ENCODE measurements at regions not wholly inside any gene's neighbourhood (a gene's known extent, or its start where the extent isn't known, plus 50 kb on each side); places are given as distances from the start of the nearest gene placed in this dataset.
"Not testable (repeated sequence)": the region's sequence is repeated elsewhere in the genome, so short reads cannot be mapped to it uniquely, and the experiment has no call there.

DNA sequence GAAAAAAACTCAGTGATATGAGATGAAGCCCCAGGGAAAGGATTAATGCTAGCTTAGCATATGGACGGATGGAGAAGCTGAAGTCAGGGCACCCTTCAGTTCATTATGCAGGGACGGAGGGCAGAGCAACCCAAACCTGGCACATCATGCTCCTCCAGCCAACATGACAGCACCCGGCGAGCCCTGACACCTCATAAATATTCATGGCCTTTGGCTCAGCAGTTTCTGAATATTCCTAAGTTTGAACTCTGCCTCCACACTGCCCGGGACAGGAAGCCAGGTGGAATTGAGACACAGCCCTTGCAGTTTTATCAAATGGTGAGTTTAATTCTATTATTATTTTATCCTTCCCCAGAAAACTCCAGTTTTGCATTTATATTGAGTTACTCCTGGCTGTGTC, 87.3 kb upstream of the SH3BP4 start:
- Histone ChIP-seq H3K27me3 (ENCODE audit: control insufficient read depth, insufficient read depth, low read length) (no peaks in the 10 kb centered on the region), H3K36me3 (ENCODE audit: control insufficient read depth, insufficient read depth, low read length) (no peaks in the 10 kb centered on the region), H3K4me3 (ENCODE audit: low read depth, low read length) (no peak overlapping the region)
- DNase-seq (ENCODE audit: low read depth) = no peak
- TF ChIP-seq, protein P1, sequence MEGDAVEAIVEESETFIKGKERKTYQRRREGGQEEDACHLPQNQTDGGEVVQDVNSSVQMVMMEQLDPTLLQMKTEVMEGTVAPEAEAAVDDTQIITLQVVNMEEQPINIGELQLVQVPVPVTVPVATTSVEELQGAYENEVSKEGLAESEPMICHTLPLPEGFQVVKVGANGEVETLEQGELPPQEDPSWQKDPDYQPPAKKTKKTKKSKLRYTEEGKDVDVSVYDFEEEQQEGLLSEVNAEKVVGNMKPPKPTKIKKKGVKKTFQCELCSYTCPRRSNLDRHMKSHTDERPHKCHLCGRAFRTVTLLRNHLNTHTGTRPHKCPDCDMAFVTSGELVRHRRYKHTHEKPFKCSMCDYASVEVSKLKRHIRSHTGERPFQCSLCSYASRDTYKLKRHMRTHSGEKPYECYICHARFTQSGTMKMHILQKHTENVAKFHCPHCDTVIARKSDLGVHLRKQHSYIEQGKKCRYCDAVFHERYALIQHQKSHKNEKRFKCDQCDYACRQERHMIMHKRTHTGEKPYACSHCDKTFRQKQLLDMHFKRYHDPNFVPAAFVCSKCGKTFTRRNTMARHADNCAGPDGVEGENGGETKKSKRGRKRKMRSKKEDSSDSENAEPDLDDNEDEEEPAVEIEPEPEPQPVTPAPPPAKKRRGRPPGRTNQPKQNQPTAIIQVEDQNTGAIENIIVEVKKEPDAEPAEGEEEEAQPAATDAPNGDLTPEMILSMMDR (IDR thresholded peaks at IDR 0.05; ENCODE audit: insufficient read depth, low read length, poor library complexity, severe bottlenecking) = no peak

DNA sequence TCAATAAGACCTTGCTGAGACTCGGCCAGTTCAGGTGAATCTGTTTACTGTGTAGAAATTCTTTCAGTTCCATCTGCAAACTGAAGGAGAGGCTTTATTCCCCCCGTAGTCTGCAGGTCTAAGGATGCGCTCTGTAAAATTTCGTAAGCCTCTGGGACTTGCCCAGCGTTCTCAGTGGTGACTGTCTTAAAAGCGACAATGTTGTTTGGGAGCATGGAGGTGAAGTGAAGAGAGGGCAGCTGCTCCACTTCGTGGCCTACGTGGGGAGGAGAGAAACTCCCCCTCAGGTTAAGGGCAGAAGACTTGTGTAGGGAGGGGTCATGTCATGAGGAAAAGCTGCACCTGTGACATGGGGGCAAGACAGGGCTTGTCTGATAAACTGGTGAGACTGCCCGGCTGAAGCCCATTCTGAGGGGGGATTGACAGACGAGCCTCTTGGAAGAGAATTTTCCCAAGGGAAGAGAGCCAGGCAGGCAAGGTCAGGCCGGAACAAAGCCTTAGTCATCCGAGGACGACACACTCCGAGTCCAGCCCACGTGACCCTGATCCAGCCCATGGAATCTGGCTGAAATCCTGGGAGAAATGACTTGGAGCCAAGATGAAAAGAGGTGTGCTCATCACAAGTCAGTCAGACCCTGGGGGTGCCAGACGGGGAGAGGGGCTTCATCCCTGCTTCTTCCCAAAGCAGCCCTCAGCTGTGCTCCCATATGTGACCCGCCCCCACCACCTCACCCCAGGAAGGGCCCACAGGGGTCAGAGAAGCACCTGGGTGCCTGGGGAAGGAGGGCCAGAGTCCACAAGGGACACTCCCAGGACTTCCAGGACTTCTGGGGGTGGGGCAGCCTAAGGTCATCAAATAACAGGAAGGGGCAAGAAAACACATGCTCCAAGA, 88.5 kb upstream of the SH3BP4 start:
- no peaks in the 10 kb centered on the region for H3K36me3 ChIP-seq (ENCODE audit: control insufficient read depth, insufficient read depth, low read length)
- H3K4me3 ChIP-seq (ENCODE audit: low read depth, low read length) = no peak overlapping the region
- TF ChIP-seq, protein P1 (IDR thresholded peaks at IDR 0.05; ENCODE audit: insufficient read depth, low read length, poor library complexity, severe bottlenecking) = no peak
- DNase-seq (ENCODE audit: low read depth) = no peak
- H3K27me3 ChIP-seq (ENCODE audit: control insufficient read depth, insufficient read depth, low read length) = no peaks in the 10 kb centered on the region

DNA sequence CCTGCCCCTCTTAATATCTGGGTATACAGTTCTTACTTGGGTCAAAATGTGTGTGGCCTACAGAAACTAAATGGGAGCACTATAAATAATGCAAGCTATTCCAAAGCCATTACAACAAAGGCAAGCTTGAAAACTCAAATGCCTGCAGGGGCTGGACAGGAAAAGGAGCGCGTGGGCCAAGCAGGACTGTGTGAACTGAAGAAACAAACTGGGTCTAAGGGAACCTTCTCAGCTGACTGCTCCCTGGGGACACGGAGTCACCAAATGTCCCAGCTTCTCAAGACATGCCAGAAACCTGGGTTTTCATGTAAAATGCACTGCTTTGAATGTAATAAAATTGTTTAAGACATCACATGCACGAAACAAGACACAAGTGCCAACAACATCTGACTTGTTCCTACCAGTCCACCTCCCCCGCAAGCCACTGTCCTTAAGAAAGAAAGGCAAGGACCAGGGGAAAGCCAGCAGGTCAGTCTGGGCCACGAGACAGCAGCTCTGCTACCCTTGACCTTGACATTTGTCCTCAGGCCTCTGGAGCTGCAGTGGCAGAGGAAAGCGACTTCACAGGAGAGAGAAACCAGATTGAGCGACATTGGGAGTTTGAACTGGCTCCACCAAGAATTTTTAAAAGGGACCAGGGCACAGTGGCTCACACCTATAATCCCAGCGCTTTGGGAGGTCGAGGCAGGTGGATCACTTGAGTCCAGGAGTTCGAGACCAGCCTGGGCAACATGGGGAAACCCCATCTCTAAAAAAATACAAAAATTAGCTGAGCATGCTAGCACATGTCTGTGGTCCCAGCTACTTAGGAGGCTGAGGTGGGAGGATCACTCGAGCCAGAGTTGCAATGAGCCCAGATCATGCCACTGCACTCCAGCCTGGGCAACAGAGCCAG, 89.7 kb upstream of the SH3BP4 start:
- Histone ChIP-seq H3K4me3 (ENCODE audit: low read depth, low read length) (no peak overlapping the region), H3K36me3 (ENCODE audit: control insufficient read depth, insufficient read depth, low read length) (no peaks in the 10 kb centered on the region), H3K27me3 (ENCODE audit: control insufficient read depth, insufficient read depth, low read length) (no peaks in the 10 kb centered on the region)
- no peak for DNase-seq (ENCODE audit: low read depth)
- TF ChIP-seq, protein P1 (IDR thresholded peaks at IDR 0.05; ENCODE audit: insufficient read depth, low read length, poor library complexity, severe bottlenecking) = no peak

DNA sequence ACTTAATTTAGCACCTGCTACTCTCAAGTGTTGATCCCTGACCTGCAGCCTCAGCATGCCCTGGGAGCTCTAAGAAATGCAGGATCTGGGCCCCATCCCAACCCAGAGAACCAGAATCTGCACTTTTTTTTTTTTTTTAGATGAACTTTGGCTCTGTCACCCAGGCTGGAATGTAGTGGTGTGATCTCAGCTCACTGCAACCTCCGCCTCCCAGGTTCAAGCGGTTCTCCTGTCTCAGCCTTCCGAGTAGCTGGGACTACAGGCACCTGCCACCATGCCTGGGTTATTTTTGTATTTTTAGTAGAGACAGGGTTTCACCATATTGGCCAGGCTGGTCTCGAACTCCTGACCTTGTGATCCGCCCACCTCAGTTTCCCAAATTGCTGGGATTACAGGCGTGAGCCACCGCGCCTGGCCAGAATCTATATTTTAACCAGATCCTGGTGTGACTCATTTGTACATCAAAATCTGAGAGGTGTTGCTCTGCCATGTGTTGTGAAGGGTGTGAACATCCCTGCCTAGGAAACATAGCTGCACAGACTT, 92.4 kb upstream of the SH3BP4 start:
- not testable (repeated sequence) for H3K36me3 ChIP-seq (ENCODE audit: control insufficient read depth, insufficient read depth, low read length); H3K27me3 ChIP-seq (ENCODE audit: control insufficient read depth, insufficient read depth, low read length); H3K4me3 ChIP-seq (ENCODE audit: low read depth, low read length); DNase-seq (ENCODE audit: low read depth)

DNA sequence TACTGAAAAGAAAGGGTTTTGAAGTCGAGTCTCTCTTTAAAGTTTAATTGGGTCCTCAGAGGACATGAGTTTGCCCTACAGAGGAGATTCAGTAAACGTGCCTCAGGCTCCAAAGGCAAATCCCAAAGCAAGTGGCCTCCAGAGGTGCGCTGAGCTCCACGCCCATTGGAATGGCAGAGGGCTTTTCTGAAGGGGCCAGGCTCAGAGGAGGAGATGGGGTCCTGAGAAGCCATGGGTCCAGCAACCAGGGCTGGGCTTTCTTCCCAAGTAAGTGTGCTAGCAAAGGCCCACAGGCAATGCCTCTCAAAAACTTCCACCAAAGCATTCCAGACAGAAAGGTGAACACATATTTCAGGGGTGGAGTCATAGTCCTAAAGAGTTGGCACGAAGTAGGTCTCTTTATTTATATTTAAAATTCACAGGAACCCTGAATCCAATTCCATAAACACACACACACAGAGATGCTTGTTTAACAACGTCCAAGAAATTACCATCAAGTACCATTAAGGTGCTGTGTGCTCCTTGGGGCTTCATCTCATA, 93.0 kb upstream of the SH3BP4 start:
- Histone ChIP-seq H3K4me3 (ENCODE audit: low read depth, low read length) (no peak overlapping the region), H3K27me3 (ENCODE audit: control insufficient read depth, insufficient read depth, low read length) (no peaks in the 10 kb centered on the region), H3K36me3 (ENCODE audit: control insufficient read depth, insufficient read depth, low read length) (no peaks in the 10 kb centered on the region)
- TF ChIP-seq, protein P1 (IDR thresholded peaks at IDR 0.05; ENCODE audit: insufficient read depth, low read length, poor library complexity, severe bottlenecking) = no peak
- no peak for DNase-seq (ENCODE audit: low read depth)

DNA sequence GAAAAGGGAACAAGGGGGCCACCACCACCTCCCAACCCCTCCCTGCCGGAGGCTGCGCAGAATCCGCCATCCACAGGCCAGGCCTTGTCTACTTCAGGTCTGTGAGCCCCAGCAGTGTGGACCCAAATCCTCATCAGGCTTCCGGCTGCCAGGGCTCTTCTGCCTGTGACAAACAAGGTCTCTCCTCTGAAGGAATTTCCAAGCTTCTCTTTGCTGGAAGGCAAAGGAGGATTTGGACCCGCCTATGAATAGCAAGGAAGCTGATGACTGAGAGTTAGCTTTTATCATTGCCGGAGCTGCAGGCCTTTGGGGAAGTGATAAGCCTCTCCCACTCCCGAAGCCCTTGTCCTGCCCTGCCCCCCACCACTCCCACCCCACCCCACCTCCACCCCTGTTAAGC, 93.7 kb upstream of the SH3BP4 start:
- DNase-seq (ENCODE audit: low read depth) = no peak
- H3K36me3 ChIP-seq (ENCODE audit: control insufficient read depth, insufficient read depth, low read length) = no peaks in the 10 kb centered on the region
- no peak overlapping the region for H3K4me3 ChIP-seq (ENCODE audit: low read depth, low read length)
- TF ChIP-seq, protein P1 (IDR thresholded peaks at IDR 0.05; ENCODE audit: insufficient read depth, low read length, poor library complexity, severe bottlenecking) = no peak
- H3K27me3 ChIP-seq (ENCODE audit: control insufficient read depth, insufficient read depth, low read length) = no peaks in the 10 kb centered on the region
